B cell (primary cell): ENCODE measurements at regions not wholly inside any gene's neighbourhood (a gene's known extent, or its start where the extent isn't known, plus 50 kb on each side); places are given as distances from the start of the nearest gene placed in this dataset.

Source experiments
- CTCF ChIP-seq: fragments of 200-600 bp; IDR thresholded peaks from one replicate; pipeline ENCODE4 v1.8.0; 2022; ENCODE audit warnings: antibody characterized with exemption, mild to moderate bottlenecking
- EZH2 ChIP-seq: IDR thresholded peaks from 2 replicates; pipeline ENCODE4 v1.6.1; 2012; ENCODE audit warnings: borderline replicate concordance, low read depth, mild to moderate bottlenecking, moderate library complexity, low read length; ENCODE audit not compliant: insufficient read depth, poor library complexity, severe bottlenecking

- TF ChIP-seq CTCF = no peak
- no peak for TF ChIP-seq EZH2
These were observed 67.6 kb upstream of the CYP2D6 start for GRCh38 chr22:42198226-42198625.
